H1 (cell line): ENCODE measurements at regions not wholly inside any gene's neighbourhood (a gene's known extent, or its start where the extent isn't known, plus 50 kb on each side); places are given as distances from the start of the nearest gene placed in this dataset.

Experiments used
- ASH2L ChIP-seq: fragments of 200-600, 300-600 bp; sonication (generic); IDR thresholded peaks from one replicate; pipeline ENCODE4 v1.7.1; 2017; ENCODE audit warnings: low read length
- CTCF ChIP-seq, 3 experiments: IDR thresholded peaks; 1 replicate in 2 of 3; 2 replicates in 1 of 3; pipeline versions ENCODE4 v1.5.1 to v1.6.1; 2011; ENCODE audit warnings: low read length in 3 of 3, mild to moderate bottlenecking in 3 of 3, inconsistent platforms in 2 of 3, low read depth in 1 of 3, moderate library complexity in 1 of 3; ENCODE audit not compliant: insufficient read depth in 1 of 3; ENCODE audit errors: control extremely low read depth in 1 of 3
- GABPA ChIP-seq: IDR thresholded peaks from 2 replicates; pipeline ENCODE4 v1.6.1; 2011; ENCODE audit warnings: mild to moderate bottlenecking, low read length, moderate library complexity, borderline replicate concordance; ENCODE audit not compliant: insufficient read depth
- POLR2AphosphoS5 ChIP-seq: IDR thresholded peaks from 2 replicates; pipeline ENCODE4 v1.6.1; 2011; ENCODE audit warnings: low read depth, low read length
- RAD21 ChIP-seq, 2 experiments: IDR thresholded peaks in 1 of 2; conservative IDR thresholded peaks in 1 of 2; 2 replicates each; pipeline ENCODE4 v1.6.1; 2011; ENCODE audit warnings: low read depth in 2 of 2, low read length in 2 of 2, improper control_type of control experiment in 1 of 2, inconsistent platforms in 1 of 2, mild to moderate bottlenecking in 1 of 2, moderate library complexity in 1 of 2

- TF ChIP-seq GABPA: no peak
- TF ChIP-seq ASH2L: no peak
- TF ChIP-seq CTCF (IDR thresholded peaks at IDR 0.05; ENCODE audit: control extremely low read depth in 1 of 3, insufficient read depth in 1 of 3, low read depth in 1 of 3, low read length in 3 of 3): no peak
- no peak for TF ChIP-seq POLR2AphosphoS5
- TF ChIP-seq RAD21 (IDR thresholded peaks at IDR 0.05 in 1 of 2, conservative IDR thresholded peaks at IDR 0.05 in 1 of 2; ENCODE audit: low read depth in 2 of 2, low read length in 2 of 2): no peak
Observed at GRCh38 chr4:124540014-124540413, 172.5 kb downstream of the ANKRD50 start.
